ENCODE measurements at regions not wholly inside any gene's neighbourhood (a gene's known extent, or its start where the extent isn't known, plus 50 kb on each side); places are given as distances from the start of the nearest gene placed in this dataset.

GRCh38 chr1:213526306-213526705 lies 461.5 kb upstream of the PROX1 start:
- 46% methylated on average over 4 of the region's 4 CpGs for WGBS (ENCODE audit: low lambda C conversion rate)
- H3K27ac ChIP-seq (ENCODE audit: low read depth in 2 of 2, low read length in 1 of 2): no peak overlapping the region
- H3K9me3 ChIP-seq: no peaks in the 10 kb centered on the region
- no peaks in the 10 kb centered on the region for H3F3A ChIP-seq (replicated peaks; ENCODE audit: insufficient read depth)
- CTCF ChIA-PET: no interaction called here
- H3K4me1 ChIP-seq (ENCODE audit: control insufficient read depth in 1 of 2, insufficient read depth in 2 of 2, low read depth in 1 of 2, low read length in 1 of 2): no peaks in the 10 kb centered on the region; a peak in 1 of 4 replicates
- no peak overlapping the region for H3K4me2 ChIP-seq
- POLR2A ChIA-PET: no interaction called here
- H3K4me3 ChIP-seq (ENCODE audit: low read depth in 2 of 2, low read length in 1 of 2): no peak overlapping the region
- no peak for DNase-seq
- H2AFZ ChIP-seq (ENCODE audit: low read depth): no peak overlapping the region
- H3K79me2 ChIP-seq (ENCODE audit: insufficient read depth): no peaks in the 10 kb centered on the region
- H3K27me3 ChIP-seq (ENCODE audit: insufficient read depth): no peaks in the 10 kb centered on the region
- TF ChIP-seq ELF1 (IDR thresholded peaks at IDR 0.05) (no peak), USF2 (IDR thresholded peaks at IDR 0.05; ENCODE audit: borderline replicate concordance, low read depth, low read length) (no peak), YY1 (IDR thresholded peaks at IDR 0.05; ENCODE audit: low read depth) (no peak), CHD2 (IDR thresholded peaks at IDR 0.05; ENCODE audit: low read length, partially characterized antibody) (no peak), EZH2phosphoT487 (IDR thresholded peaks at IDR 0.05; ENCODE audit: borderline replicate concordance, low read depth) (no peak), MXI1 (IDR thresholded peaks at IDR 0.05; ENCODE audit: low read depth, low read length) (no peak), MEF2A (IDR thresholded peaks at IDR 0.05; ENCODE audit: borderline replicate concordance, low read depth) (no peak), RFX5 (IDR thresholded peaks at IDR 0.05; ENCODE audit: low read length) (no peak), GABPA (IDR thresholded peaks at IDR 0.05; ENCODE audit: low read depth) (no peak), TAF1 (IDR thresholded peaks at IDR 0.05; ENCODE audit: borderline replicate concordance, low read depth, low read length) (no peak), EP300 (IDR thresholded peaks at IDR 0.05; ENCODE audit: borderline replicate concordance in 1 of 2, low read depth in 1 of 2, low read length in 1 of 2) (no peak), RXRA (IDR thresholded peaks at IDR 0.05; ENCODE audit: borderline replicate concordance, low read depth) (no peak), TEAD4 (IDR thresholded peaks at IDR 0.05; ENCODE audit: borderline replicate concordance, insufficient read depth) (no peak), TCF12 (IDR thresholded peaks at IDR 0.05) (no peak), PBX3 (IDR thresholded peaks at IDR 0.05) (no peak), NFIC (IDR thresholded peaks at IDR 0.05; ENCODE audit: borderline replicate concordance) (no peak)
- TF ChIP-seq, protein P1, sequence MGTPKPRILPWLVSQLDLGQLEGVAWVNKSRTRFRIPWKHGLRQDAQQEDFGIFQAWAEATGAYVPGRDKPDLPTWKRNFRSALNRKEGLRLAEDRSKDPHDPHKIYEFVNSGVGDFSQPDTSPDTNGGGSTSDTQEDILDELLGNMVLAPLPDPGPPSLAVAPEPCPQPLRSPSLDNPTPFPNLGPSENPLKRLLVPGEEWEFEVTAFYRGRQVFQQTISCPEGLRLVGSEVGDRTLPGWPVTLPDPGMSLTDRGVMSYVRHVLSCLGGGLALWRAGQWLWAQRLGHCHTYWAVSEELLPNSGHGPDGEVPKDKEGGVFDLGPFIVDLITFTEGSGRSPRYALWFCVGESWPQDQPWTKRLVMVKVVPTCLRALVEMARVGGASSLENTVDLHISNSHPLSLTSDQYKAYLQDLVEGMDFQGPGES (IDR thresholded peaks at IDR 0.05; ENCODE audit: low read depth, low read length): no peak
- H3K9me2 ChIP-seq: no peaks in the 10 kb centered on the region
- no peaks in the 10 kb centered on the region for H4K20me1 ChIP-seq (ENCODE audit: insufficient read depth)
- no peak overlapping the region for H3K9ac ChIP-seq
- no peaks in the 10 kb centered on the region for H3K36me3 ChIP-seq (replicated peaks in 1 of 2; ENCODE audit: control insufficient read depth in 1 of 2, insufficient read depth in 2 of 2, low read length in 1 of 2)

All from SK-N-SH (cell line).